ENCODE measurements at regions not wholly inside any gene's neighbourhood (a gene's known extent, or its start where the extent isn't known, plus 50 kb on each side); places are given as distances from the start of the nearest gene placed in this dataset.

DNA sequence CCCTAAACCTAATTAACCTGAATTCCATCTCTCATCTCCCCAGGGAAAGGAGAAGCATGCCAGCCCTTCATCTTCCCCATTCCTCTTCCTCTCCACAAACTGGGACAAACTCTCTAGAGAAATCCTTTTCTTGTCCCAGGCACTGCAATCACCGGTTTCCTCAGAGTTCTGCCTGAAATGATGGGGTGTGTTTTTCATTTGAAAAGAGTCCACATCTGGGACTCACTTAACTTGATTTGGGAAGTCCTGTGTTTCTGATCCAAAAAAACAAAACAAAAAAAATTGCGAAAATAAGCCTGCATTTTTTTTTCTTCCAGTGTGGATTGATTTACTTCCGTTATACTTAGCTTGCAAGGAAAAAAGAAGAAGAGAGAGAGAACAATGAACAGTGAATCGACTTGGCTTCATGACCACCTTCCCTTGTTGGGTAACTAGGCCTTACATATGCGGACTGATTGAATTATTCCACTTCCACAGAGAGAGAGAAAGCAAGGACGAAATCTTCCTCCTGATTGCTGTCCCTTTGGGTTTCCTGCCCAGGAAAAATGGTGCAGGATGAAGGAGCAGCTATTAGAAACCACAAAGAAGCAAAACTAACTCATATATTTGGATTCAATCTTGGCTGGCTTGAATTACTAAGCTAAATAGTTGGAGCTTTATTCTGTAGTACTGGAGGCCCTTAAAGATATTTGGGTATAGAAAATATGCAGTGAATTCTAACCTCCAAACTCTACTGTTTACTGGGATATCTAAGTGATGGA lies 506.2 kb upstream of the TBX3 start:
- TF ChIP-seq, protein P1, sequence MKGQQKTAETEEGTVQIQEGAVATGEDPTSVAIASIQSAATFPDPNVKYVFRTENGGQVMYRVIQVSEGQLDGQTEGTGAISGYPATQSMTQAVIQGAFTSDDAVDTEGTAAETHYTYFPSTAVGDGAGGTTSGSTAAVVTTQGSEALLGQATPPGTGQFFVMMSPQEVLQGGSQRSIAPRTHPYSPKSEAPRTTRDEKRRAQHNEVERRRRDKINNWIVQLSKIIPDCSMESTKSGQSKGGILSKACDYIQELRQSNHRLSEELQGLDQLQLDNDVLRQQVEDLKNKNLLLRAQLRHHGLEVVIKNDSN (IDR thresholded peaks at IDR 0.05), result no peak
- TF ChIP-seq RAD21 (IDR thresholded peaks at IDR 0.05; ENCODE audit: low read depth), result no peak
- TF ChIP-seq MAX (IDR thresholded peaks at IDR 0.05), result no peak
- no peak for TF ChIP-seq EP300 (IDR thresholded peaks at IDR 0.05; ENCODE audit: borderline replicate concordance)
- no peak for TF ChIP-seq CEBPB (IDR thresholded peaks at IDR 0.05)
- TF ChIP-seq TCF12 (IDR thresholded peaks at IDR 0.05; ENCODE audit: low read depth), result no peak
- TF ChIP-seq, protein P2, sequence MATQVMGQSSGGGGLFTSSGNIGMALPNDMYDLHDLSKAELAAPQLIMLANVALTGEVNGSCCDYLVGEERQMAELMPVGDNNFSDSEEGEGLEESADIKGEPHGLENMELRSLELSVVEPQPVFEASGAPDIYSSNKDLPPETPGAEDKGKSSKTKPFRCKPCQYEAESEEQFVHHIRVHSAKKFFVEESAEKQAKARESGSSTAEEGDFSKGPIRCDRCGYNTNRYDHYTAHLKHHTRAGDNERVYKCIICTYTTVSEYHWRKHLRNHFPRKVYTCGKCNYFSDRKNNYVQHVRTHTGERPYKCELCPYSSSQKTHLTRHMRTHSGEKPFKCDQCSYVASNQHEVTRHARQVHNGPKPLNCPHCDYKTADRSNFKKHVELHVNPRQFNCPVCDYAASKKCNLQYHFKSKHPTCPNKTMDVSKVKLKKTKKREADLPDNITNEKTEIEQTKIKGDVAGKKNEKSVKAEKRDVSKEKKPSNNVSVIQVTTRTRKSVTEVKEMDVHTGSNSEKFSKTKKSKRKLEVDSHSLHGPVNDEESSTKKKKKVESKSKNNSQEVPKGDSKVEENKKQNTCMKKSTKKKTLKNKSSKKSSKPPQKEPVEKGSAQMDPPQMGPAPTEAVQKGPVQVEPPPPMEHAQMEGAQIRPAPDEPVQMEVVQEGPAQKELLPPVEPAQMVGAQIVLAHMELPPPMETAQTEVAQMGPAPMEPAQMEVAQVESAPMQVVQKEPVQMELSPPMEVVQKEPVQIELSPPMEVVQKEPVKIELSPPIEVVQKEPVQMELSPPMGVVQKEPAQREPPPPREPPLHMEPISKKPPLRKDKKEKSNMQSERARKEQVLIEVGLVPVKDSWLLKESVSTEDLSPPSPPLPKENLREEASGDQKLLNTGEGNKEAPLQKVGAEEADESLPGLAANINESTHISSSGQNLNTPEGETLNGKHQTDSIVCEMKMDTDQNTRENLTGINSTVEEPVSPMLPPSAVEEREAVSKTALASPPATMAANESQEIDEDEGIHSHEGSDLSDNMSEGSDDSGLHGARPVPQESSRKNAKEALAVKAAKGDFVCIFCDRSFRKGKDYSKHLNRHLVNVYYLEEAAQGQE (IDR thresholded peaks at IDR 0.05; ENCODE audit: low read depth), result no peak
- no peak for TF ChIP-seq ZBTB7A (IDR thresholded peaks at IDR 0.05; ENCODE audit: low read depth)
- TF ChIP-seq YY1 (IDR thresholded peaks at IDR 0.05; ENCODE audit: low read depth), result no peak
- no peak for TF ChIP-seq TAF1 (IDR thresholded peaks at IDR 0.05; ENCODE audit: low read depth)
- TF ChIP-seq EGR1 (IDR thresholded peaks at IDR 0.05), result no peak
- TF ChIP-seq NFIC (IDR thresholded peaks at IDR 0.05), result no peak
- no peak for TF ChIP-seq FOXM1 (IDR thresholded peaks at IDR 0.05; ENCODE audit: borderline replicate concordance, low read depth)
